Stimulated activated CD8-positive, alpha-beta memory T cell treated with anti-CD3 and anti-CD28 coated beads, Interleukin-12 subunit alpha, Interleukin-12 subunit beta, amount 100 ng/mL, for 1 hour (primary cell): ENCODE measurements at regions not wholly inside any gene's neighbourhood (a gene's known extent, or its start where the extent isn't known, plus 50 kb on each side); places are given as distances from the start of the nearest gene placed in this dataset.

ENCODE experiments used
- DNase-seq: peaks from one replicate; pipeline ENCODE4 v3.0.0-alpha.2; 2020; ENCODE audit warnings: low read depth

DNA sequence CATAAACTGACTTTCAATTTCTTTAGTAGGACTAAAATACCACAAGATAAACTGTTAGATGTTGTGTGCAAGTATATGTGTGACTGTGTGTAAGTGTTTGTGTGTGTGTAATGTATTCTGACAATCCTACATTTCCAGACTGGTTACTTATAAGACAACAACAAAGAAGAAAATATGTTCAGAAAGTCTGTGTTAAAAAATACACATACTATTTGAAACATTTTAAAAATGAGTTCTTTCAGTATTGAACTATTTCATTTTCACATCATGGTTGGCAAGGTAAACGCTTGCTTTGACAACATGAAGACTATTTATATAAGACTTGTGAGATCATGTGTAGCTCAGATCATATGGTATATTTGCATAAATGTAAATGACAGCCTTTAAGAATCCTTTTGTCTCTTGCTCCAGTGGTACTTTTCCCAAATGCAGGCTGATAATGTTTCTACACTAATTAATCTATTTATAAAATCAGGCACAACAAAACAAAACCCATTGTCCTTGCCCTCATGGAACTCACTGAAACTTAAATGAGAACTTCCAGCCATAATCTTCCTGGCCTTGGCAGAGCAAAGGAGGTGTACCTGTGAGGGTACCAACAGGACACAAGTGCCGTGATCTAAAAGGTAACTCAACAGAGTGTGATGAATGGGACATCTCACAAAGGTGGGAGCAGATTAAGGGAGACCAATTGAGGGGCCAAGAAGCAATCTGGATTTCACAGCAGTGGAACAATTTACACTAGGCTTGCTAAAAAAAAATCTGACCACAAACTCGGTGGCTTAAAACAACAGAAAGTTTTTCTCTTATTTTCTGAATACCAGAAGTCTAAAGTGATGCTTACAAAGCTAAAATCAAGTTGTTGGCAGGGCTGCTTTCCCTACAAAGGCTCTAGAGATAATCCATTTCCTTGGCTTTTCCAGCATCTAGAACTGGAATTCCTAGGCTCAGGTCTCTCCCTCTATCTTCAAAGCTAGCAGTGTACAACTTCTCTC, 349.0 kb downstream of the TBC1D4 start:
- no peak for DNase-seq

DNA sequence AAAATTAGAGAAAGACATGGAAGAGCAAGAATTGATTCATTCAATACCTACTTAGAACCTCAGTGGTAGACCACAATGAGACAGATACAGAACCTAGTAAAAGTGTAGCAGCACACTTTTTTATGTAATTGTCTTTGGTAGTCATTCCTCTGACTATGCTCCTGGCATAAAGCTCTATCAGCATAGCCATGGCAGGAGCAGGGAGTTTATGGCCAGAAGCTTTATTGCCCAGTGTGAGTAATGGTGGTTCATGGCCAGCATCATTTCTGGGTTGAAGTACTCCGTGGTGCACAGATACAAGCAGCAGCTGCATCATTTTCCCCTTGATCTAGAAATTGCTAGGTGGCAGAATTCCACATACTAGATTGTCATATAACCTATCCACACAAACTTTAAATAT, 352.6 kb downstream of the TBC1D4 start:
- no peak for DNase-seq

DNA sequence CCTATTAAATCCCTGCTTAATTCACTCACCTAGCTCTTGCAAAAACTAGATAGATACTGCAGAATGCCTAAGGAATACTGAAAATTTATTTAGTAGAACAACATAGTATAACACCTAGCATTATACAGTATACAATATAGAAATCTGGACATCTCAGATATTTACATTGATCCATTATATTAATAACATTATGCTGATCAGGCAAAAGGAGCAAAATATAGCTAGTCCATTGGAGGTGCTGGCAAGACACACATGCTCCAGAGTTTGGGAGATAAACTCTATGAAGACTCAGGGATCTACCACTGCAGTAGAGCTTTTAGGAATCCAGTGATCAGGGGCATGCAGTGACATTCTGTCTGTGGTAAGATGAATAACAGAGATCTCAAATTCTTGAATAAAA, 357.6 kb downstream of the TBC1D4 start:
- DNase-seq: no peak

DNA sequence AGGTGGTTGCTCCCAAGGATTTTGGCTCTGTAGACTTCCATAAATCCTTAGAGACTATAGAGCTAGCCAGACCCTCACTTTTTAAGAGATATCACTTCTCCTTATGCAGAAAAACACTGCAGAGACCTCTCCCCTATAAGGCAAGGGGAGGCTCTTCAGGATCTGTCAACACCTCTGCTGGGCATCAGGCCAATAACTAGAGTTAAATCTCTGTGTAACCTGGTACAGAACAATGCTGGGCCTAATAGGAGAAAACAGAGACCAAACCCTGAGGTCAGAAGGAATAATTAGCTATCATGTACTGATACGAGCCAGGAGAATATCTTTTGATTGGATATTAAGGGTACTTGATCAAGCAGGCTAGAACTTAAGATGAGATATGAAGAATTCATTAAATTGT, 358.5 kb downstream of the TBC1D4 start:
- no peak for DNase-seq

DNA sequence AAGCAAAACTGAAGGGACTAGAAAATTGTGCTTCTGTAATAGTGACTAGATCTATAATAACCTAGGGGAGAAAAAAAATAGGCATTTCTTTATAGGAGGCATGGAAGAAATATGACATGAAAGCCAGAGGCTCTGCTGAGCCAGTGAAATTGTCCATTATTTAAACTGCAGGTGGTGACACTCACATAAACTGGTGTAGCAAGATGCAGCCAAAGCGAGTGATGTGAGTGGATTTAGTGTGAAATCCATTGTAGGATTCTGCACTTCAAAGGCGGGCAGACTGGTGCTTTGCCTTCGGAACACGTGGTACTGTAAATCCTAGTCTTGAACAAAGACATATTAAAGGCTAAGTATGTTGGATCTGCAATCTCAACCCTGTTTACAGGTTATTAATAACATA, 361.9 kb downstream of the TBC1D4 start:
- no peak for DNase-seq

DNA sequence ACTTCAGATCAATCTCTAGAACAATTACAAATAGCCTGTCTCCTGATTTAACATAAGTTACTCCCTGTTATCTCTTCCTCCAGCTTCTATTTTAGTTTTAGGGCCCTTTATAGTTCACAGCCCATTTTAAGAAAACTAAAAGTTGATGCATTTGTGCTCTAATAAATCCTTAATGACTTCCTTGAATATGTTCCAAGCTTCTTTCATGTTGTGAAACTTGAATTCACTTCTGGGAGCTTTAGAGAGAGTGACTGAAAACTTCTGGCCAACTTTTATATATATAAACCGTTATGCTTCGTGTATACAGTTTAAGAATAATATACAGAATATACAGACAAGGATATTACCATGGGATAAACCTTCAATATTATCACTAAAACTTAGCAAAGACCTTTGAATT, 366.8 kb downstream of the TBC1D4 start:
- DNase-seq: no peak

DNA sequence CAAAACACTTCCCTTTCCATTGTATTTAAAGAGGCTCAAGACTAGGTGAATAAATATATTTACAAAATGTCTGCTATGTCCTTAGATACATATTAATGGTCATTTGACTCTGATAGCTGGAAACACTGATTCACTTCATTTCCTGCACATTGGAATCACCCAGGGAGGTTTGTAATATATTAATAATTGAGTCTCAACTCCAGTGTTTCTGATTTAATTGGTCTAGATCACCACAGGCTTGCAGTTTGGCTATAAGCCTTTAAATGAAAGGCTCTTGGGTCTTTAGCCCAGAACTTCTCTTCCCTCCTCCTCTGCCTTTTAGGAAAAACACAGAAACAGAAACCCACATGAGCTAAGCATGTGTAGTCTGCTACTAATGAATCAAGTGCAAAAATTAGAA, 378.0 kb downstream of the TBC1D4 start:
- no peak for DNase-seq

DNA sequence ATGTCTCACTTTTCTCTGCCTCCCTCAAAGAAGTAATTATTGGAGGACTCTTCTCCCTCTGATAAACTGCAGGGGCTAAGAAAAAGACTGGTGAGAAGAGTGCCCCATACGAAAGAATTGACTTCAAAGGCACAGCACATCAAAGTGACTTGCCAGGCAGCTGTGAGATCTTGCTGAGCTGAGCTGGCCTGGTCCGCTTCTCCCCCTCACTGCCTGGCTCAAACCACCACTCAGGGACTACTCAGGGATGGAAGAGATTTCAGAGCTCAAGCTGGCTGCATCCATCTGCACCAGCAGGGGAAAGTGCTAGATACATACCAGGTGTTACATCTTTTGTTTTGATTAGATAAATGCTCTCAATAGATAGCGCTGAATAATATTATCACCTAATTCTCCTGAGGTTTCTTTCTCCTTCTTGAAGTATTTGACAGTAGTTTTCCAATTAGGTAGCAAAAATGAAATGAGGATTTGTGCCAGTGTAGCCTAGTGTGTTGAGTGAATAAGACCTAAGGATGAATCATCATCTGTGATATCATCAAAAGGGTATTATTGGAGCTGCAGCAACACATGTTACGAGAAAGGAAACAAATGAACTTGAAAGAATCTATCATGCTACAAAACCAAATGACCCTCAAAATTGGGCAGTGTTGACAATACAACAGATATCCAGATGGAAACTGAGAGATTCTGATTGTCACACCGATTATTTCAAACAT, 379.8 kb downstream of the TBC1D4 start:
- DNase-seq: no peak

DNA sequence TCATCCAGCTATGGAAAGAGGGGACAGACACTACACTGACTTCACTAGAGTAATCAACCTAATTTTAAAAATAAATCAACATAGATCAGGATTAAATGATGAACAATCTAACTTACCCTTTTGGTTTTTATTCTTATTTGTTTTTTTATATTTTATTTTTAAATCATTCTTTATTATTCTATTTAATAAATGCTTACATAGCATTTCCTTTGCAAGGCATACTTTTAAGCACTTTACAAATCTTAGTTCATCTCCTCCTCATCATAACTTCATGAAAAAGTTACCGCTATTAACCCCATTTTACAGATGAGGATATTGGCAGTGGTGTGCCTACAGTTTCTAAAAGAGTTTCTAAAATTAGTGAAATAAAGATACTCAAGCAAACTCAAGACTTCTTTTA, 380.6 kb downstream of the TBC1D4 start:
- DNase-seq: no peak

DNA sequence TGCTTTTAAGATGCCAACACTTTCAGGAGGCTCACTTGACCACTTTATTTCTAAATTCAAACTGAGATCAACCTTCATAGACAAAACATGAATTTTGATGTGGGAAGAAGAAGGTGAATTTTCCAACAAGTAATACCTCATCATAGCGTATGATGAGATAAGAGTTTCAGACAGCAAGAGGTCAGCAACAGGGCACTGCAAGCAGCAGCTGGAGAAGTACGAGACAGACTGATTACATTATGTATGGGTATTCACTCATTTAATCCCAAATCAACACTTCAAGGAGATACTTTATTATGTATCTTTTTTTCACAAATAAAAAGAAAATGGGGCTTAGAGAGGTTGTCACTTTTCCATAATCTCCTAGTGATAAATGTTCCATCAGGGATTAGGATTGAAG, 389.8 kb downstream of the TBC1D4 start:
- DNase-seq: no peak

DNA sequence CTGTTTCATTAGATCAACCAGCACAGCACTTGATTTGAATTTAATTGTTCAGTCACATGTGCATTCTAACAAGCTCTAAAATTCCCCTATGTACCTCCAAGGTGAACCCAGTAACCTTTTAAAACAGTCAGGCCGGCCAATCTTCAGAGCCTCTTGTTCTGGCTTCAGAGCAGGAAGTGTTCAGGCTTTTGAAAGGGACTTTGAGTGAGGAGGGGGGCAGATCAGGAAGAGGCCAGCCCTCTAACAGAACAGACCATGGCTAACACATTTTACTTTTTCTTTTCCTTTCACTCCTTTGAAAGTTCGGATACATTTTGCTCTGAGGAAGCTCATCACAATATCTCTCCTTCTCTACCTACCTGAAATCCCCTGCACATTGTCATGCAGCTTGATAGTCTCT, 390.3 kb downstream of the TBC1D4 start:
- DNase-seq: no peak

DNA sequence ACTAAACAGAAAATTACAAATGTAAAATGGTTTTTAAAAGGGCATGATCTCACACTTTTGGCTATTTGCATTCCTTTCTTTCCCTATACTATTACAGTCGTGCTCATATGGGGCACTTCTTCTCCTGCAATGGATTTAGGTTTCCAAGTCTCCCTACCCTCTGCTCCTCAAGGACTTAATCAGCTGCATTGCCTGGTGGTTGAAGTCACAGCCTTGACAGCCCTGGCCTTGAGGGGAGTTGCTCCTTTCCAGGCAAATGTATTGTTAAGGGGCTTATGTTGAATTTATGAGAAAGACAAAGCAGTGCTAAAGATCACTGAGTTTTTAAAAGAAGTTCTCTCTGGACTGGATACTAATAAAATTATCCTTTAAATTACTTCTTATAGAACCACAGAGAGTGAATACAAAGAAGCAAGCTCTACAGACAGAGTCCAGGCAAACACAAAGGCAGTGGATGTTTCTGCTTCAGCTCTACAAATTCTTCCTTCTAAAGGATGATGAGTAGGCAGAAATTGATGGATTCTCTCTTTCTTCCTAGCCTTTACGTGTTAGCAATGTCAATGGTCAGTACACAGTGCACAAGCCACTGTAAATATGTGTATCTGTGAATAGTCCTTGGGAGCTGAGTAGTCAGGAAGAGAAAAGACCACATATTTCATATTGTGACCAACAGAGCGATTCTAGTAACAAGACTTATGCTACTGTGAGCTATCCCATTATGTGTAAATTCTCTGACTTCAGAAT, 390.9 kb downstream of the TBC1D4 start:
- DNase-seq: no peak

DNA sequence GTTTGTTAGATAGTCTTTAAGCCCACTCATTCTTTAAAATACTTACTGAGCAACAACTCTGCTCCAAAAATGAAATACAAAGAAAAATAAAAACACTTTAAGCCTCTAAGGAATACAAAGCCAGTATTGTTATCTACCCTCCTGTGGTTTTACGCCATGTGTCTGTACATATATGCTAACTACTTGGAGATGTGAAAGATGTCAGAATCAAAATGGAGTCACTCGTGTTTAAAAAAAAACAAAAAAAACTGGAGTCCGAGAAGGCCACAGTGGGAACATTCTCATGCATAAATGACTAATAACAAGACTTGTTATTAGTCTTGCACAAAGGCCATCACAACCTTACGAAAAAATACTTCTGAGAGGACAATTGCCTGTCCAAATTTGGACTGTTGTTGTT, 393.1 kb downstream of the TBC1D4 start:
- DNase-seq: no peak

DNA sequence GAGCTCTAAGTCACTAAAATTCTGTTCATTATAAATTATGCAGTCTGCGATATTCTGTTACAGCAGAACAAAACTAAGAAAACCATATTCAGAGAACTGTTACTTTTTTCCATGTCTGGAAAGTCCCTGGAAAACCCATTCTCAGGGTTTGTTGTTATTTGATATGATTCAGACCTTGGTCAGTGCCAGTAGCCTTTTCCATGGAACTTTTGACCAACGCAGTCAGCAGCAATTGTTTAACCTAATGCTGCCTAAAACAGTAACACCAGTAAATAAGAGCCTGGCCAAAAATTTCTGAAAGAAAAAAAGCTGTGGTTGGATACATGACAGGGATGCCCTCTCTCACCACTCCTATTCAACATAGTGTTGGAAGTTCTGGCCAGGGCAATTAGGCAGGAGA, 402.7 kb downstream of the TBC1D4 start:
- no peak for DNase-seq

DNA sequence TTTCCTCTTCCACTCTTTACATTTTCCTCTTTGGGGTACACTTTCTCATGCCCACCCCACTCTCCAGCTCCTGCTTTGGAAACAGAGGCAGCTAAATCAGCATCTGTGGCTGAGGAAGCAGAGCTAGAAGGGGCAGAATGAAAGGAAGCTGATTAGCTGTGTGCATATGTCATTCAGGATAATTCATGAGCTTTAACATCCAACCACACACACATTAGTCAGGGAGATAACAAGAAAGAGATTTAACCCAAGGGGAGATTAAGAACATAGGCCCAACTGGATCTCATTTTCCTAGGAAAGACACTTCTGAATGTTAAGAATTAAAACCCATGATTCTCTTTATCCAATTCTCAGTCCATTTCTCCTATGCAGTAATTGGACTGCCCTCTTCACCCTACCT, 405.5 kb downstream of the TBC1D4 start:
- DNase-seq: no peak

DNA sequence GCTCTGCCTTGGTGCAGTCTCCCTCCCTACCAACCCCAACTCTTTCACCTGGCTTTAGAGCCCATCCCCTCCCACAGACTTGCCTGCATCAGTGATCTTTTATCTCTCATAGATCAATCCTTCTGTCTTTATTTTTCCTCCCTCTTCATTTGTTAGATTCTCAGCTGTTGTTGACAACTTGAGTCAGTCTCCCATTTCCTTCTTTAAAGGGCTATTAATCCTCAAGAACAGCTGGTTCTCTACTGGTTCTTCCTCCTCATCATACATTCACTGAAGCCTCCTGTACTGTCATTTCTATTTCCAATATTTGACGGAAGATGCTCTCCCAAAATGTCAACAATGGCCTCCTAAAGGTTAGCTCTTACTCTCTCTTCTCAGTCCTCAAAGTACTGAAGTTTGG, 408.2 kb downstream of the TBC1D4 start:
- DNase-seq: no peak

DNA sequence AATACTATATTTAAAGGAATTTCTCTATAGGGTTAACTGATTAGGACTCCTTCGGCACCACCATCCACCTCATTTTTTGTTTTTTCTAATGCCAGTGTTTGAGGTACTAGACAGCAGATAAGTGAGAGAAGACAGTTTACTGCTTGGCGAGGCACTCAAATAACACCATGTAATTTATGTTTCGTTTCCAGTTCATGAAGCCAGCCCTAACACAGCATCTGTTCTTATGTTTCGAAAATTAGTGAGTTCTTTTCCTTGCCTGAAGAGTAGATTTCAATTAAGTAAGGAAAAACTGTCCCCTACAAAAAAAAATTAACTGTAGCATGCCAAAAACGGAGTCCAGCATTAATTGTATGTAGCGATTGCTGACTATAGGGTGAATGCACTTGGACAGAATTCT, 409.1 kb downstream of the TBC1D4 start:
- no peak for DNase-seq

DNA sequence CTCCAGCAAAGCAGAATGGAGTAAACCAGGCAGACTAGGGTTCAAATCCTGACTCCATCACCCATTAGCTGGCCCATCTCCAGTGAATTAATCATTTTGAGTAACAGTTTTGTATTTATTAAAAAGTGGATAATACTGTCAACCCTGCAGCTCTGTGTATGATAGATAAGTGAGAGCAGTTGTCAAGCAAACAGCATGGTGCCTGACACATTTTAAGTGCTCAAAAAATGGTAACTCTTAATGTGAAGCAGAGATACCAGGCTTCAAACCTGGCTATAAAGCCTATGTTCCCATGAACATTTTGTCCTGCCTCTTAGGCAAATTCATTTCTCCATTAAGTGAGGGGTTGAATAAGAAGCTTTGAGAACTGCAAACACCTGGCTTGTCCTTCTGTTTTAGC, 409.6 kb downstream of the TBC1D4 start:
- DNase-seq: no peak

DNA sequence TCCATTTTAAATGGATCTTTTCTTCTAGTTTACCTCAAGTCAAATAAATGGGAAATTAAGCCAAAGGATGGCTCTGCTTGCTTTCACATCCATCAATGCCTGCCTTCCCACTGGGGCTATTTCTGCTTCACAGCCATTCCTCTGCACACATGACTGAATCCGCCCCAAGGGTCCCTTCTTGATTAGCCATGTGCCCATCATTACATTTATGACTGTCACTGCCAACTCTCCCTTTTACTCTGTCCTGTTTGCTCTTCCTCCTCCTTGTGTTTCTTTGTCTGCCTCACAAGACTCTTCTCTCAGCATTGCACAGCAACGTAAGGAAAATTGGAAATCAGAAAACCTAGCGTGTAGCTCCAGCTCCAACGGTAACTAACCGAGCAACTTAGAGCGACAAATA, 410.2 kb downstream of the TBC1D4 start:
- DNase-seq: no peak

DNA sequence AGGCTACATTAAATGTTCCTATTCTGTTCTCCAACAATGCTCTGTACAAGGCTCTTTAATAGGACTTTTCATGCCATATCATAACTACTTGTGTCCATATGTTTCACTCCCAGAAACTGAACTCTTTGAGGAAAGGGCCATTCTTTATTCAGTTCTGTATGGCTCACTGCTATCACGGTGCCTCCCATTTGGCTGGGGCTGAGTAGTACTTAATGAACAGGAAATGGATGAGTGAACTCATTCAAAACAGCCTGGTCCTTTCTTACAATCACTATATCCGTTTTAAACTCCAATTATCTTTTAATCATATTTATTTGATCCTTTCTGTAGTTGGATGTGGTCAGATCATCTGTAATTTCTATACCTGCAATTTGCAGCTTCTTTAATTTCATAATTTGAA, 410.6 kb downstream of the TBC1D4 start:
- DNase-seq: no peak

DNA sequence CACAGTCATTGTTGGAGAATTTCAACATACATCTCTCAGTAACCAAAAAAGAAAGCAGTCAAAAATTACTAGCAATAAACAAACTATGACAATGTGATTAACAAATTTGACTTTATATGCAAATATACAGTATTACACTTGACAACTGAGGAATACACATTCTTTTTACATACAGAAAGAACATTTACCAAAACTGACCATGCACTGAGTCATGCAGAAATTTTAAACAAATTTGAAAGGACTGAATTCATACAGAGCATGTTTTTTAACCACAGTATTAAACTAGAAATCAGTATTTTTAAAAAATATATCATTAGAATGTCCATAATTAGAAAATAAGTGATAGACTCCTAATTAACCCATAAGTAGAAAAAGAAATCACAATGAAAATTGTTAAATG, 420.1 kb downstream of the TBC1D4 start:
- DNase-seq: no peak

DNA sequence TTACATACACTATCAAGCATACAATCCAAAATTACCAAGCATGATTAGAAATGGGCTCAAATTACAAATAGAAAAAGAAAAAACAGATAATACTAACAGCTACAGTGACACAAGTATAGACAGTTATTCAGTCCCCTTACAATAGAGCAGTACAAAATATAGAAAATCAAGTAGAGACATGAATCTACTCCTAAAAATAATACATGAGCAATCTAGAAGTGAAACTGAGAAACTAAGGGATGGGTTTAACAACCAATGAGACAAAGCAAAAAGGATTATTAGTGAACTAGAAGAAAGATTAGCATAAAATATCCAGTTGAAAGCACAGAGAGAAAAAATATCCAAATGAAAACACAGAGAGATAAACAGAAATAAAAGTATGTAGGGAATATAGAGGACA, 426.7 kb downstream of the TBC1D4 start:
- no peak for DNase-seq

DNA sequence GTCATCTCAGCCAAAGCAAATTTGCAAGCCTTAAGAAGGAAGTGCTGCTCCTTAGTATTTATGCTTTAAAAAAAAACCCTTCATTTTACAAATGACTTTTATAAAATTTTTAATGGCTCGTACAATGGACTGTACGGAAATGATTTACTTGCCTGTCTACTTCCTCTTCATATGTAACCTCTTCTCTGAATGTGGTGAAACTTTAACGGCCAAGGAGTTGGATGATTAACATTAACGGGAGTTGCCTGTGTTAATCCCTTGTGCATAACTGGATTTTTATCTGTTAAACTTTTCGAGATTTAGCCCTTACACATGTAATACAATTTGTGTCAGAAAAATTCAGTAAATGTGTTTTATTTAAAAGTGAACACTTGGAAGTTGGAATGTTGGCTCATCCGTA, 429.4 kb downstream of the TBC1D4 start:
- DNase-seq: no peak
